ENCODE measurements at regions not wholly inside any gene's neighbourhood (a gene's known extent, or its start where the extent isn't known, plus 50 kb on each side); places are given as distances from the start of the nearest gene placed in this dataset.

DNA sequence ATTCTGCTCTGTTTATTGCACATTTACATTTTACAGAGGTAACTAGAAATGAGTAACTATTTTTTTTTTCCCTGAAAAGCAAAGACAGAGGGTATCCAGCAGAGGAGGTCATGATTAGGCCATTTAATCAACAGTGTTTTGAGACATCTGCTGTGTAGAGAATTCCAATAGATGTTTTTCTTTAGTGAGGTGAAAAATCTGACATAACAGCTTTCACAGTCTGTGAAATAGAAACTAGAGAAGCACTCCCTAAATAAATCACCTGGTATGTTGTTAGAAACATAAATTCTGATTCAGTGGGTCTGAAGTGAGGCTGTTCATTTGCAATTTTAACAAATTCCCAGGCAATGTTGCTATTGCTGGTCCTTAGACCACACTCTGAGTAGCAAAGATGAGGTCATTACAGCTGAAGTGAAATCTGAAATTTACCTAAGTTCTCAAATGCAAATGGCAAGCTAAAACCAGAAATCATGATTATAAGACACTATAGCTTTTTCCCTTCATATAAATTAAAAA is 329.2 kb upstream of the LRRC3B start:
- no peak for DNase-seq (ENCODE audit: extremely low read depth in 1 of 4, low spot score in 3 of 4)
- in situ Hi-C loops (cut with MboI) (no loop called here), intact Hi-C loops (cut with micrococcal nuclease) (no loop called here)
- Histone ChIP-seq H3K4me3 (no peak overlapping the region), H2AFZ (ENCODE audit: low read depth, low read length) (no peak overlapping the region), H3K4me2 (ENCODE audit: insufficient read depth, low read length) (no peak overlapping the region), H3K36me3 (ENCODE audit: control insufficient read depth, insufficient read depth, low read length) (no peaks in the 10 kb centered on the region), H3K9me3 (replicated peaks; ENCODE audit: control insufficient read depth, insufficient read depth, low read depth, low read length) (no peaks in the 10 kb centered on the region), H3K9ac (ENCODE audit: insufficient read depth in 1 of 2, low read depth in 2 of 2, low read length in 2 of 2) (no peak overlapping the region), H3K27me3 (ENCODE audit: control insufficient read depth in 2 of 2, insufficient read depth in 2 of 2, low read length in 2 of 2) (no peaks in the 10 kb centered on the region), H3K27ac (ENCODE audit: extremely low read depth, low read depth, low read length) (no peak overlapping the region), H3K4me1 (replicated peaks in 1 of 2; ENCODE audit: control insufficient read depth in 2 of 2, insufficient read depth in 2 of 2, low read length in 2 of 2) (no peaks in the 10 kb centered on the region), H4K20me1 (replicated peaks; ENCODE audit: control insufficient read depth, insufficient read depth, low read length) (no peaks in the 10 kb centered on the region), H3K9me1 (ENCODE audit: control insufficient read depth, insufficient read depth, low read length) (no peaks in the 10 kb centered on the region), H3K79me2 (ENCODE audit: control insufficient read depth, insufficient read depth, low read length) (no peaks in the 10 kb centered on the region)
- ChIA-PET CTCF (ENCODE audit: low intra/inter-chr PET ratio) (no interaction called here), POLR2A (no interaction called here)
- BruUV-seq (replicated peaks) = no TSS peak
- ATAC-seq = no peak
- no peak for FAIRE-seq
- TF ChIP-seq ZNF589 (CRISPR knock-in tag; IDR thresholded peaks at IDR 0.05; ENCODE audit: low read depth) (no peak), TAF7 (tag; IDR thresholded peaks at IDR 0.05) (no peak), STAT5A (IDR thresholded peaks at IDR 0.05; ENCODE audit: borderline replicate concordance, low read length) (no peak), ZFP91 (CRISPR knock-in tag; IDR thresholded peaks at IDR 0.05) (no peak), ZNF507 (tag; conservative IDR thresholded peaks at IDR 0.05) (no peak), SNIP1 (IDR thresholded peaks at IDR 0.05; ENCODE audit: low read depth) (no peak), NCOA2 (IDR thresholded peaks at IDR 0.05; ENCODE audit: partially characterized antibody in 2 of 2) (no peak), ADNP (tag; IDR thresholded peaks at IDR 0.05) (no peak), HMG20B (CRISPR knock-in tag; IDR thresholded peaks at IDR 0.05) (no peak), YY1 (IDR thresholded peaks at IDR 0.05; ENCODE audit: borderline replicate concordance in 1 of 3, control insufficient read depth in 1 of 3, extremely low read depth in 1 of 3, insufficient read depth in 3 of 3, insufficient read length in 1 of 3, insufficient replicate concordance in 2 of 3, low read depth in 1 of 3, low read length in 2 of 3) (no peak)
- TF ChIP-seq, protein P1, sequence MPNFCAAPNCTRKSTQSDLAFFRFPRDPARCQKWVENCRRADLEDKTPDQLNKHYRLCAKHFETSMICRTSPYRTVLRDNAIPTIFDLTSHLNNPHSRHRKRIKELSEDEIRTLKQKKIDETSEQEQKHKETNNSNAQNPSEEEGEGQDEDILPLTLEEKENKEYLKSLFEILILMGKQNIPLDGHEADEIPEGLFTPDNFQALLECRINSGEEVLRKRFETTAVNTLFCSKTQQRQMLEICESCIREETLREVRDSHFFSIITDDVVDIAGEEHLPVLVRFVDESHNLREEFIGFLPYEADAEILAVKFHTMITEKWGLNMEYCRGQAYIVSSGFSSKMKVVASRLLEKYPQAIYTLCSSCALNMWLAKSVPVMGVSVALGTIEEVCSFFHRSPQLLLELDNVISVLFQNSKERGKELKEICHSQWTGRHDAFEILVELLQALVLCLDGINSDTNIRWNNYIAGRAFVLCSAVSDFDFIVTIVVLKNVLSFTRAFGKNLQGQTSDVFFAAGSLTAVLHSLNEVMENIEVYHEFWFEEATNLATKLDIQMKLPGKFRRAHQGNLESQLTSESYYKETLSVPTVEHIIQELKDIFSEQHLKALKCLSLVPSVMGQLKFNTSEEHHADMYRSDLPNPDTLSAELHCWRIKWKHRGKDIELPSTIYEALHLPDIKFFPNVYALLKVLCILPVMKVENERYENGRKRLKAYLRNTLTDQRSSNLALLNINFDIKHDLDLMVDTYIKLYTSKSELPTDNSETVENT (CRISPR knock-in tag; IDR thresholded peaks at IDR 0.05) = no peak

All from K562 (cell line).